ENCODE measurements at regions not wholly inside any gene's neighbourhood (a gene's known extent, or its start where the extent isn't known, plus 50 kb on each side); places are given as distances from the start of the nearest gene placed in this dataset.
"Not testable (repeated sequence)": the region's sequence is repeated elsewhere in the genome, so short reads cannot be mapped to it uniquely, and the experiment has no call there.

- TF ChIP-seq, protein P1, sequence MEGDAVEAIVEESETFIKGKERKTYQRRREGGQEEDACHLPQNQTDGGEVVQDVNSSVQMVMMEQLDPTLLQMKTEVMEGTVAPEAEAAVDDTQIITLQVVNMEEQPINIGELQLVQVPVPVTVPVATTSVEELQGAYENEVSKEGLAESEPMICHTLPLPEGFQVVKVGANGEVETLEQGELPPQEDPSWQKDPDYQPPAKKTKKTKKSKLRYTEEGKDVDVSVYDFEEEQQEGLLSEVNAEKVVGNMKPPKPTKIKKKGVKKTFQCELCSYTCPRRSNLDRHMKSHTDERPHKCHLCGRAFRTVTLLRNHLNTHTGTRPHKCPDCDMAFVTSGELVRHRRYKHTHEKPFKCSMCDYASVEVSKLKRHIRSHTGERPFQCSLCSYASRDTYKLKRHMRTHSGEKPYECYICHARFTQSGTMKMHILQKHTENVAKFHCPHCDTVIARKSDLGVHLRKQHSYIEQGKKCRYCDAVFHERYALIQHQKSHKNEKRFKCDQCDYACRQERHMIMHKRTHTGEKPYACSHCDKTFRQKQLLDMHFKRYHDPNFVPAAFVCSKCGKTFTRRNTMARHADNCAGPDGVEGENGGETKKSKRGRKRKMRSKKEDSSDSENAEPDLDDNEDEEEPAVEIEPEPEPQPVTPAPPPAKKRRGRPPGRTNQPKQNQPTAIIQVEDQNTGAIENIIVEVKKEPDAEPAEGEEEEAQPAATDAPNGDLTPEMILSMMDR (IDR thresholded peaks at IDR 0.05) = not testable (repeated sequence)
- not testable (repeated sequence) for TF ChIP-seq POLR2A (IDR thresholded peaks at IDR 0.05)
These were observed 845.6 kb upstream of the ANO3 start for GRCh38 chr11:25486338-25486737.
